Transverse colon (tissue), 4 donors: ENCODE measurements at regions not wholly inside any gene's neighbourhood (a gene's known extent, or its start where the extent isn't known, plus 50 kb on each side); places are given as distances from the start of the nearest gene placed in this dataset.

Source experiments
- CTCF ChIP-seq, 5 experiments: fragments of 200-600 bp in 3 of 5; fragments of 450-650 bp in 2 of 5; sonication (generic) in 3 of 5; IDR thresholded peaks; 1 replicate in 2 of 5; 2 replicates in 3 of 5; pipeline ENCODE4 v1.5.1; 2016 to 2017; ENCODE audit warnings: antibody characterized with exemption in 5 of 5, inconsistent platforms in 3 of 5, mild to moderate bottlenecking in 2 of 5, moderate library complexity in 1 of 5
- EP300 ChIP-seq: sonication (generic); formaldehyde crosslinking; IDR thresholded peaks from one replicate; pipeline ENCODE4 v1.6.1; 2017; ENCODE audit warnings: antibody characterized with exemption, low read depth
- POLR2A ChIP-seq: fragments of 450-650 bp; IDR thresholded peaks from one replicate; pipeline ENCODE4 v1.6.1; 2016; ENCODE audit warnings: antibody characterized with exemption, mild to moderate bottlenecking, moderate library complexity
- POLR2AphosphoS5 ChIP-seq, 3 donors: sonication (generic); formaldehyde crosslinking; IDR thresholded peaks; one replicate each; pipeline ENCODE4 v1.6.1; 2016; ENCODE audit warnings: antibody characterized with exemption in 3 of 3

DNA sequence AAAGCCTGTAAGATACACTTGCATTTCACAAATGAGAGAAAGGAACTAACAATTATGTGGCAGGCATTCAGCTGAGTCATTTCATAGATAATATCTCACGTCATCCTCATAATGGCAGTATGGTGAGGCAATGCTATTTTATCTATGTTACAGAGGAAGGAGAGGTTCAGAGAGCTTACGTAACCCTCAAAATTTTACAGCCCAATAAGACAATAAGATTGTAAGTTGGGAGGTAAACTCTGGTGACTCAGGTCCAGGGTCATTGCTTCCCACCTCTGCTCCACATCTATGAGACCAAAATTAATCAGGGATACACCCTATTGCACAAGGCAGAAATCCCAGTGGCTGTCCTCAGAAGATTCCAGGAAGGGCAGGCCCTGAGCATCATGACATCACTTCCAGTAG is 309.7 kb downstream of the NSG2 start:
- TF ChIP-seq CTCF (IDR thresholded peaks at IDR 0.05), result no peak
- TF ChIP-seq POLR2A, result no peak
- no peak for TF ChIP-seq POLR2AphosphoS5 (IDR thresholded peaks at IDR 0.05)
- no peak for TF ChIP-seq EP300
